GM23338 (cell line): ENCODE measurements at regions not wholly inside any gene's neighbourhood (a gene's known extent, or its start where the extent isn't known, plus 50 kb on each side); places are given as distances from the start of the nearest gene placed in this dataset.

ENCODE experiments used
- ATAC-seq: fragments of 200-7000 bp; cut with Tn5 transposase; 3 replicates; pipeline ENCODE4 v1.9.1; 2020
- DNase-seq: peaks from one replicate; pipeline ENCODE4 v3.0.0-alpha.2; 2015; ENCODE audit warnings: low spot score
- H2AFZ ChIP-seq: fragments of 200-600 bp; sonication (generic); 2 replicates; pipeline ENCODE4 v1.8.0; 2016; ENCODE audit warnings: antibody characterized with exemption, mild to moderate bottlenecking, moderate library complexity
- H3F3A ChIP-seq: fragments of 200-600 bp; sonication (generic); replicated peaks from 2 replicates; pipeline ENCODE4 v1.8.0; 2017; ENCODE audit warnings: antibody characterized with exemption, mixed run types, low read depth
- H3K27ac ChIP-seq: fragments of 200-600 bp; sonication (generic); 2 replicates; pipeline ENCODE4 v1.6.1; 2016; ENCODE audit warnings: low read depth
- H3K27me3 ChIP-seq: fragments of 200-600 bp; sonication (generic); 2 replicates; pipeline ENCODE4 v1.8.0; 2016; ENCODE audit warnings: mild to moderate bottlenecking, mixed run types, moderate library complexity; ENCODE audit not compliant: insufficient read depth
- H3K36me3 ChIP-seq: fragments of 200-600 bp; sonication (generic); 2 replicates; pipeline ENCODE4 v1.8.0; 2016; ENCODE audit warnings: mild to moderate bottlenecking; ENCODE audit not compliant: insufficient read depth
- H3K4me1 ChIP-seq: fragments of 200-600 bp; sonication (generic); 2 replicates; pipeline ENCODE4 v1.8.0; 2016; ENCODE audit warnings: mild to moderate bottlenecking, moderate library complexity; ENCODE audit not compliant: insufficient read depth
- H3K4me2 ChIP-seq: fragments of 200-600 bp; sonication (generic); 2 replicates; pipeline ENCODE4 v1.7.1; 2017; ENCODE audit warnings: mixed run types
- H3K4me3 ChIP-seq: fragments of 200-600 bp; sonication (generic); 2 replicates; pipeline ENCODE4 v1.6.1; 2016; ENCODE audit warnings: mixed run types
- H3K79me2 ChIP-seq: fragments of 200-600 bp; sonication (generic); replicated peaks from 2 replicates; pipeline ENCODE4 v1.8.0; 2017; ENCODE audit warnings: mild to moderate bottlenecking; ENCODE audit not compliant: insufficient read depth
- H3K9me2 ChIP-seq: fragments of 200-600 bp; sonication (generic); 2 replicates; pipeline ENCODE4 v1.8.0; 2017; ENCODE audit not compliant: insufficient read depth
- H4K20me1 ChIP-seq: fragments of 200-600 bp; sonication (generic); replicated peaks from 2 replicates; pipeline ENCODE4 v1.8.0; 2017; ENCODE audit warnings: mild to moderate bottlenecking; ENCODE audit not compliant: insufficient read depth
- H3K27ac Mint-ChIP-seq: 2 replicates; pipeline ENCODE4 v1.8.0; 2020; ENCODE audit warnings: inconsistent platforms, mild to moderate bottlenecking, moderate library complexity, mixed read lengths
- H3K27me3 Mint-ChIP-seq: 3 replicates; pipeline ENCODE4 v1.8.0; 2022; ENCODE audit warnings: low read depth, mild to moderate bottlenecking, moderate library complexity, mixed read lengths, inconsistent platforms; ENCODE audit not compliant: insufficient read depth, poor library complexity
- H3K36me3 Mint-ChIP-seq: 3 replicates; pipeline ENCODE4 v1.8.0; 2021; ENCODE audit warnings: low read depth, mild to moderate bottlenecking, inconsistent platforms, moderate library complexity, mixed read lengths
- H3K4me1 Mint-ChIP-seq: 3 replicates; pipeline ENCODE4 v1.8.0; 2020; ENCODE audit warnings: mild to moderate bottlenecking, inconsistent platforms, mixed read lengths
- H3K4me3 Mint-ChIP-seq: 3 replicates; pipeline ENCODE4 v1.8.0; 2021; ENCODE audit warnings: moderate library complexity, mild to moderate bottlenecking, inconsistent platforms, mixed read lengths
- H3K9me3 Mint-ChIP-seq: 3 replicates; pipeline ENCODE4 v1.8.0; 2020; ENCODE audit warnings: moderate library complexity, mild to moderate bottlenecking, inconsistent platforms, mixed read lengths
- CREB1 ChIP-seq: fragments of 250-450 bp; sonication (Bioruptor Pico); IDR thresholded peaks from 2 replicates; pipeline ENCODE4 v1.5.0; 2020; ENCODE audit warnings: low read depth, mild to moderate bottlenecking, moderate library complexity
- EZH2phosphoT487 ChIP-seq: fragments of 200-600 bp; sonication (generic); IDR thresholded peaks from one replicate; pipeline ENCODE4 v1.8.1; 2018; ENCODE audit warnings: antibody characterized with exemption; ENCODE audit not compliant: unreplicated experiment
- JUNB ChIP-seq: IDR thresholded peaks from one replicate; pipeline ENCODE4 v1.6.1; 2016; ENCODE audit warnings: antibody characterized with exemption; ENCODE audit not compliant: unreplicated experiment
- NANOG ChIP-seq: IDR thresholded peaks from 2 replicates; pipeline ENCODE4 v1.6.1; 2016; ENCODE audit warnings: antibody characterized with exemption, borderline replicate concordance
- POLR2AphosphoS5 ChIP-seq: IDR thresholded peaks from 2 replicates; pipeline ENCODE4 v1.6.1; 2016; ENCODE audit warnings: antibody characterized with exemption, low read depth
- ZNF114 ChIP-seq: fragments of 250-450 bp; sonication (Bioruptor Pico); IDR thresholded peaks from 2 replicates; pipeline ENCODE4 v1.5.0; 2020; ENCODE audit warnings: mild to moderate bottlenecking, moderate library complexity
- ZNF331 ChIP-seq: fragments of 250-450 bp; sonication (Bioruptor Pico); IDR thresholded peaks from 2 replicates; pipeline ENCODE4 v1.5.0; 2020; ENCODE audit warnings: low read depth, mild to moderate bottlenecking, moderate library complexity
- TF ChIP-seq, protein P1 (sequence below): IDR thresholded peaks from 2 replicates; pipeline ENCODE4 v1.6.1; 2016; ENCODE audit warnings: antibody characterized with exemption
- TF ChIP-seq, protein P2 (sequence below), 2 experiments: fragments of 200-600 bp in 1 of 2; sonication (generic) in 1 of 2; conservative IDR thresholded peaks; 2 replicates each; pipeline versions ENCODE4 v1.5.1 to v1.6.1; 2016 to 2017; ENCODE audit warnings: antibody characterized with exemption in 2 of 2, low read depth in 2 of 2, mild to moderate bottlenecking in 2 of 2, moderate library complexity in 1 of 2
- TF ChIP-seq, protein P3 (sequence below): fragments of 250-450 bp; sonication (Bioruptor Pico); IDR thresholded peaks from 2 replicates; pipeline ENCODE4 v1.5.0; 2020; ENCODE audit warnings: mild to moderate bottlenecking, moderate library complexity

DNA sequence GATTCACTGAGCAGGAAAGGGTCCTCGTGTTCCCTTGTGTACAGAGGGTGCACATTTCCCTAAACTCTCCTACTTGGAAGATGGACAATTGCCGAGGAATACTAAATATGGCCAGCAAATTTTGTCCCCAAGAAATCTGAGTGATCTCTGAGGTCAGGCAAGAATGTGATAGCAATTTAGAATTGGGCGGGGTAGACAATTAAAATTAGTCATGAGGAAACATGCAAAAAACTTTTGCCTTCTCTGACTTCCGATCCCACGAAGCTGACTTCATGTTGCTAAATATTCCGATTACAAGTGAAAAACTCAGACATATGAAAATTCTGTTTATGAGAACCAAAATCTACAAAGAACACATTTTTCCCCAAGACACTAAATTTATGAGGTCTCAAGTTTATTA lies 453.9 kb upstream of the ZFP42 start:
- H2AFZ ChIP-seq = peak overlapping the region; percentile 64; the same call in 1 of the 2 replicates
- Mint-ChIP-seq H3K27me3 (no peaks in the 10 kb centered on the region), H3K9me3 (no peaks in the 10 kb centered on the region), H3K4me3 (no peak overlapping the region), H3K27ac (no peak overlapping the region), H3K4me1 (peaks cover 9% of the 10 kb centered on the region), H3K36me3 (no peaks in the 10 kb centered on the region)
- DNase-seq (no peak), ATAC-seq (no peak)
- H3F3A ChIP-seq = no peaks in the 10 kb centered on the region
- no peaks in the 10 kb centered on the region for H3K79me2 ChIP-seq
- H3K9me2 ChIP-seq = no peaks in the 10 kb centered on the region
- H3K4me2 ChIP-seq = no peak overlapping the region
- H3K27ac ChIP-seq = no peak overlapping the region
- H3K27me3 ChIP-seq = no peaks in the 10 kb centered on the region
- no peaks in the 10 kb centered on the region for H4K20me1 ChIP-seq
- no peaks in the 10 kb centered on the region for H3K36me3 ChIP-seq
- TF ChIP-seq, protein P1, sequence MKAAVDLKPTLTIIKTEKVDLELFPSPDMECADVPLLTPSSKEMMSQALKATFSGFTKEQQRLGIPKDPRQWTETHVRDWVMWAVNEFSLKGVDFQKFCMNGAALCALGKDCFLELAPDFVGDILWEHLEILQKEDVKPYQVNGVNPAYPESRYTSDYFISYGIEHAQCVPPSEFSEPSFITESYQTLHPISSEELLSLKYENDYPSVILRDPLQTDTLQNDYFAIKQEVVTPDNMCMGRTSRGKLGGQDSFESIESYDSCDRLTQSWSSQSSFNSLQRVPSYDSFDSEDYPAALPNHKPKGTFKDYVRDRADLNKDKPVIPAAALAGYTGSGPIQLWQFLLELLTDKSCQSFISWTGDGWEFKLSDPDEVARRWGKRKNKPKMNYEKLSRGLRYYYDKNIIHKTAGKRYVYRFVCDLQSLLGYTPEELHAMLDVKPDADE = no peak
- TF ChIP-seq JUNB (no peak), ZNF114 (CRISPR knock-in tag) (no peak), ZNF331 (CRISPR knock-in tag) (no peak), CREB1 (CRISPR knock-in tag) (no peak)
- TF ChIP-seq, protein P2, sequence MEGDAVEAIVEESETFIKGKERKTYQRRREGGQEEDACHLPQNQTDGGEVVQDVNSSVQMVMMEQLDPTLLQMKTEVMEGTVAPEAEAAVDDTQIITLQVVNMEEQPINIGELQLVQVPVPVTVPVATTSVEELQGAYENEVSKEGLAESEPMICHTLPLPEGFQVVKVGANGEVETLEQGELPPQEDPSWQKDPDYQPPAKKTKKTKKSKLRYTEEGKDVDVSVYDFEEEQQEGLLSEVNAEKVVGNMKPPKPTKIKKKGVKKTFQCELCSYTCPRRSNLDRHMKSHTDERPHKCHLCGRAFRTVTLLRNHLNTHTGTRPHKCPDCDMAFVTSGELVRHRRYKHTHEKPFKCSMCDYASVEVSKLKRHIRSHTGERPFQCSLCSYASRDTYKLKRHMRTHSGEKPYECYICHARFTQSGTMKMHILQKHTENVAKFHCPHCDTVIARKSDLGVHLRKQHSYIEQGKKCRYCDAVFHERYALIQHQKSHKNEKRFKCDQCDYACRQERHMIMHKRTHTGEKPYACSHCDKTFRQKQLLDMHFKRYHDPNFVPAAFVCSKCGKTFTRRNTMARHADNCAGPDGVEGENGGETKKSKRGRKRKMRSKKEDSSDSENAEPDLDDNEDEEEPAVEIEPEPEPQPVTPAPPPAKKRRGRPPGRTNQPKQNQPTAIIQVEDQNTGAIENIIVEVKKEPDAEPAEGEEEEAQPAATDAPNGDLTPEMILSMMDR (conservative IDR thresholded peaks at IDR 0.05; ENCODE audit: low read depth in 2 of 2) = no peak
- H3K4me1 ChIP-seq = peaks cover 8% of the 10 kb centered on the region; the same call in 1 of the 2 replicates
- H3K4me3 ChIP-seq = no peak overlapping the region

DNA sequence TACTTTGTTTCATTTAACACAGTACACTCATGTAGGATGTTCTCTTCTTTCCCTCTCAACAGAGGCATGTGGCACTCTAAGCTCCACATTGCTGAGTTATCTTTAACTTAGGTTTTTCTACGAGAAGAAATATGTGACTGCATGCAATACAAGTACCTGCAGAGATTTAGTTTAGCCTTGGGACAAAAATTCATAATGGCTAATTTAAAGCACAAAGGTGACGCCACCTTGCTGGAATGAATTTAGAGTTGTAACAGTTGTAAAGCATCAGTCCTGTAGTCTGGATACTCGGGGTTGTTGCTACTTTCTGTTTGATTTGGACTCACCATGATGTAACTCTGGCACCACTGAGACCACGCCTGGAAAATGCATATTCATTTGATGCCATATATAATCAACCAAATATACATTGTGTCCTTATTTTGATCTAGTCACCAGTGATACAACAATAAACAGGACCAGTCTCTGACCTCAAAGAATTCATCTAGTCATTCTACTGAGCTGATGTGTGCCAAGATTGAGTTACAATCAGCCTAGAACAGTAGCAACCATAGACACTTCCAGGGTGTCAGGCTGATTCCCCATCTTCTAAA lies 451.0 kb upstream of the ZFP42 start:
- H3K9me3 Mint-ChIP-seq = no peaks in the 10 kb centered on the region
- no peak overlapping the region for H2AFZ ChIP-seq
- H3K4me3 Mint-ChIP-seq = no peak overlapping the region
- H3K4me3 ChIP-seq = no peak overlapping the region
- H3K36me3 Mint-ChIP-seq = no peaks in the 10 kb centered on the region
- TF ChIP-seq, protein P3, sequence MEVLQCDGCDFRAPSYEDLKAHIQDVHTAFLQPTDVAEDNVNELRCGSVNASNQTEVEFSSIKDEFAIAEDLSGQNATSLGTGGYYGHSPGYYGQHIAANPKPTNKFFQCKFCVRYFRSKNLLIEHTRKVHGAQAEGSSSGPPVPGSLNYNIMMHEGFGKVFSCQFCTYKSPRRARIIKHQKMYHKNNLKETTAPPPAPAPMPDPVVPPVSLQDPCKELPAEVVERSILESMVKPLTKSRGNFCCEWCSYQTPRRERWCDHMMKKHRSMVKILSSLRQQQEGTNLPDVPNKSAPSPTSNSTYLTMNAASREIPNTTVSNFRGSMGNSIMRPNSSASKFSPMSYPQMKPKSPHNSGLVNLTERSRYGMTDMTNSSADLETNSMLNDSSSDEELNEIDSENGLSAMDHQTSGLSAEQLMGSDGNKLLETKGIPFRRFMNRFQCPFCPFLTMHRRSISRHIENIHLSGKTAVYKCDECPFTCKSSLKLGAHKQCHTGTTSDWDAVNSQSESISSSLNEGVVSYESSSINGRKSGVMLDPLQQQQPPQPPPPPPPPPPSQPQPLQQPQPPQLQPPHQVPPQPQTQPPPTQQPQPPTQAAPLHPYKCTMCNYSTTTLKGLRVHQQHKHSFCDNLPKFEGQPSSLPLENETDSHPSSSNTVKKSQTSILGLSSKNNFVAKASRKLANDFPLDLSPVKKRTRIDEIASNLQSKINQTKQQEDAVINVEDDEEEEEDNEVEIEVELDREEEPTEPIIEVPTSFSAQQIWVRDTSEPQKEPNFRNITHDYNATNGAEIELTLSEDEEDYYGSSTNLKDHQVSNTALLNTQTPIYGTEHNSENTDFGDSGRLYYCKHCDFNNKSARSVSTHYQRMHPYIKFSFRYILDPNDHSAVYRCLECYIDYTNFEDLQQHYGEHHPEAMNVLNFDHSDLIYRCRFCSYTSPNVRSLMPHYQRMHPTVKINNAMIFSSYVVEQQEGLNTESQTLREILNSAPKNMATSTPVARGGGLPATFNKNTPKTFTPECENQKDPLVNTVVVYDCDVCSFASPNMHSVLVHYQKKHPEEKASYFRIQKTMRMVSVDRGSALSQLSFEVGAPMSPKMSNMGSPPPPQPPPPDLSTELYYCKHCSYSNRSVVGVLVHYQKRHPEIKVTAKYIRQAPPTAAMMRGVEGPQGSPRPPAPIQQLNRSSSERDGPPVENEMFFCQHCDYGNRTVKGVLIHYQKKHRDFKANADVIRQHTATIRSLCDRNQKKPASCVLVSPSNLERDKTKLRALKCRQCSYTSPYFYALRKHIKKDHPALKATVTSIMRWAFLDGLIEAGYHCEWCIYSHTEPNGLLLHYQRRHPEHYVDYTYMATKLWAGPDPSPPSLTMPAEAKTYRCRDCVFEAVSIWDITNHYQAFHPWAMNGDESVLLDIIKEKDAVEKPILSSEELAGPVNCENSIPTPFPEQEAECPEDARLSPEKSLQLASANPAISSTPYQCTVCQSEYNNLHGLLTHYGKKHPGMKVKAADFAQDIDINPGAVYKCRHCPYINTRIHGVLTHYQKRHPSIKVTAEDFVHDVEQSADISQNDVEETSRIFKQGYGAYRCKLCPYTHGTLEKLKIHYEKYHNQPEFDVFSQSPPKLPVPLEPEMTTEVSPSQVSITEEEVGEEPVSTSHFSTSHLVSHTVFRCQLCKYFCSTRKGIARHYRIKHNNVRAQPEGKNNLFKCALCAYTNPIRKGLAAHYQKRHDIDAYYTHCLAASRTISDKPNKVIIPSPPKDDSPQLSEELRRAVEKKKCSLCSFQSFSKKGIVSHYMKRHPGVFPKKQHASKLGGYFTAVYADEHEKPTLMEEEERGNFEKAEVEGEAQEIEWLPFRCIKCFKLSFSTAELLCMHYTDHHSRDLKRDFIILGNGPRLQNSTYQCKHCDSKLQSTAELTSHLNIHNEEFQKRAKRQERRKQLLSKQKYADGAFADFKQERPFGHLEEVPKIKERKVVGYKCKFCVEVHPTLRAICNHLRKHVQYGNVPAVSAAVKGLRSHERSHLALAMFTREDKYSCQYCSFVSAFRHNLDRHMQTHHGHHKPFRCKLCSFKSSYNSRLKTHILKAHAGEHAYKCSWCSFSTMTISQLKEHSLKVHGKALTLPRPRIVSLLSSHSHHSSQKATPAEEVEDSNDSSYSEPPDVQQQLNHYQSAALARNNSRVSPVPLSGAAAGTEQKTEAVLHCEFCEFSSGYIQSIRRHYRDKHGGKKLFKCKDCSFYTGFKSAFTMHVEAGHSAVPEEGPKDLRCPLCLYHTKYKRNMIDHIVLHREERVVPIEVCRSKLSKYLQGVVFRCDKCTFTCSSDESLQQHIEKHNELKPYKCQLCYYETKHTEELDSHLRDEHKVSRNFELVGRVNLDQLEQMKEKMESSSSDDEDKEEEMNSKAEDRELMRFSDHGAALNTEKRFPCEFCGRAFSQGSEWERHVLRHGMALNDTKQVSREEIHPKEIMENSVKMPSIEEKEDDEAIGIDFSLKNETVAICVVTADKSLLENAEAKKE (CRISPR knock-in tag) = no peak
- TF ChIP-seq NANOG (no peak), EZH2phosphoT487 (no peak), POLR2AphosphoS5 (no peak)
- TF ChIP-seq, protein P2 (conservative IDR thresholded peaks at IDR 0.05; ENCODE audit: low read depth in 2 of 2) = no peak
- H3K4me1 Mint-ChIP-seq = peaks cover 9% of the 10 kb centered on the region
- H3K27me3 Mint-ChIP-seq = no peaks in the 10 kb centered on the region
- no peaks in the 10 kb centered on the region for H3K79me2 ChIP-seq
- no peak overlapping the region for H3K27ac Mint-ChIP-seq
- H4K20me1 ChIP-seq = no peaks in the 10 kb centered on the region
- ATAC-seq (no peak), DNase-seq (no peak)
- no peaks in the 10 kb centered on the region for H3K36me3 ChIP-seq
- no peak overlapping the region for H3K27ac ChIP-seq
- peaks cover 8% of the 10 kb centered on the region; the same call in 1 of the 2 replicates for H3K4me1 ChIP-seq
- no peak overlapping the region for H3K4me2 ChIP-seq
- H3F3A ChIP-seq = no peaks in the 10 kb centered on the region
- H3K27me3 ChIP-seq = no peaks in the 10 kb centered on the region
- H3K9me2 ChIP-seq = no peaks in the 10 kb centered on the region
